HG03521 (cell line): ENCODE measurements at regions not wholly inside any gene's neighbourhood (a gene's known extent, or its start where the extent isn't known, plus 50 kb on each side); places are given as distances from the start of the nearest gene placed in this dataset.

ENCODE experiments used
- ATAC-seq: cut with Tn5 transposase; IDR thresholded peaks from one replicate; pipeline ENCODE4 v1.9.1; 2021; ENCODE audit warnings: mild to moderate bottlenecking, moderate library complexity; ENCODE audit not compliant: unreplicated experiment

GRCh38 chr9:16328349-16328748 lies 542.1 kb downstream of the BNC2 start:
- ATAC-seq = no peak

DNA sequence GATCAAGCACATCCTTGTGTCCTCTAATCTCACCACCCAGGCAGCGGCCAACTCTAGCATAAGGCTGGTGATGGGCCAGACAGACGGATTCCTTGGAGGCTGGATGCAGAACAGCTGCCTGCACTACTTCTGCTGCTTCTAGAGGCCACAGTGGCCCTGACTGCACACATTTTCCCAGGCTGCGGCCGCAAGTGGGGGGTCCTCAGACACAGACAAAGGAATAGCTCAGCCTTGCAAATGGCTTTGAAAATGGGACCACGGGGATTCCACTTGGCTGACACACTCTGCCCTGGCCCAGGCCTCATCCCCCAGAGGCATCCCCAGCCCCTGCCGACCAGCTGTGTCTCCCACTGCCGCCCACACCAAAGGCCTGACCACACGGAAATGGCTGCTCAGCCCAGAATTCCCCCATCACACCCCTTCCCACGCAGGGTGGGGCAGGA lies 540.8 kb downstream of the BNC2 start:
- ATAC-seq = no peak

DNA sequence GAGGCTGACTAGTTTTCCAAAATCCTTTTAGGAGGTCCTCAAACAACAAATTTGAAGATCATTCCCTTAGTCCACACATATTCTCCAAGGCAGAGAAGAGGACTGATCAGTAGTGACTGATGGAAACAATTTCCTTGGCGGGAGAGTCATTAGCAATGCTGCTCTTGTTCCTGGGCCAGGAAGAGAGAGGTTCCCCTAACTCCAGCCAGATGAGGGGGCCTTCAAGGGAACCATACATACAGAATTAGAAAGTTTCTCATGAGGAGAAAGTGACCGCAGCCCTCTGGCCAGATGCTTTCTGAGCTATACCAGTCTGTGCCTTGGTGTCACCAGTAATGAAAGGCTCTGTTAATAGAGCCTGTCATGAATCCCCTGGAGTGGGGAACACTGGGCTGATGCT lies 539.4 kb downstream of the BNC2 start:
- no peak for ATAC-seq

DNA sequence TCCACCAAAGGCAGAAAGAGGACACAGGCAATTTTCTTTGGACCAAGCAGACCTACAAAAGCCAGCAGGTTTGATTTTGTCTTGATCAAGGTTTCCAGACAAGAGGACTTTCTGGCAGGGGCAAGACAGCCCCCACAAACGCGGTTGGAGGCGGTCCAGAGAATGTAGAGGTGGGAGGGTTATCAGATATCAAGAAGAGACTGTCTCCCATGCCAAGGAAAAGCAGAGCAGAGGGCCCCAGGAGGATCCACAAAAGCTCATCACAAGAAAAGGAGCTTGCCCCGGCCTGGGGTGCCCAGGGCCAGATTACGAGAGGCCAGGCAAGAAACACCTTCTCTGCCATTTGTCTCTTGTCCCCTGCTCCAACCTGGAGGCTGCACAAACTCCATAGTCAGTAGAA lies 538.9 kb downstream of the BNC2 start:
- no peak for ATAC-seq

- no peak for ATAC-seq
Measured at GRCh38 chr9:16333691-16334090, 536.8 kb downstream of the BNC2 start.

DNA sequence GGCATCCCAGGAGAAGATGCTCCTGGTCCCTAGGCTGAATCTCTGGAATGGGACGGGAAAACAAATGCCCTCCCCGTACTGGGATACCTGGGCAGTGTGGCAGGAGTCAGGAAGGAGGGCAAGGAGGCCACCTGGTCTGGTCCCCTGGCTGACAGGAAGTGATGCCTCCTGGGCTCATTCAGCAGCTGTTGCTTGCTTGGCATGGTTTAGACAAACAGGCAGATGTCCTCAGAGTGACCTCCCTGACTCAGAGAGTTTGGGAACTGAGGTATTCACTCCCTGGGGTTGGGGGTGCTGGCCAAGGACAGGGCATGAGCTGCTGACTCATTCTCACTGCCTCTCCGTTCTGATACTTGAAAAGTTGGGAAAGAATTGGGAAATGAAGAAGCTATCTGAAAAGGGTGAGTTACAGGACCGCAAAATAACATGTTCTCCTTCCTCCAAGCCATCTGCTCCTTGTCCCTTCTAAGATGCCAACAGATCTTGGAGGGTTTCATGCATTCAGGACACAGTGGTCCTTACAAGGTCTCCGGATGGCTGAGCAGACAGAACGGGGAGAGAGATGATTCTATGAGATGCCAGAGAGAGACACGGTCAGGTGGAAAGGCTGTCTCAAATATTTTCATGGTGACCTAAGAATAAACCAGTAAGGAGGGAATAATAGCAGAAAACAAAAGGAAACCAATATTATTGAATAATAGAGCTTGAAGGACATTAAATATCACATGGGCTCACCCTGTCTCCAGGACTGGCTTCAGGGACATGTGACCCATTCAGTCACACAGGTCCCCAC lies 534.5 kb downstream of the BNC2 start:
- no peak for ATAC-seq

DNA sequence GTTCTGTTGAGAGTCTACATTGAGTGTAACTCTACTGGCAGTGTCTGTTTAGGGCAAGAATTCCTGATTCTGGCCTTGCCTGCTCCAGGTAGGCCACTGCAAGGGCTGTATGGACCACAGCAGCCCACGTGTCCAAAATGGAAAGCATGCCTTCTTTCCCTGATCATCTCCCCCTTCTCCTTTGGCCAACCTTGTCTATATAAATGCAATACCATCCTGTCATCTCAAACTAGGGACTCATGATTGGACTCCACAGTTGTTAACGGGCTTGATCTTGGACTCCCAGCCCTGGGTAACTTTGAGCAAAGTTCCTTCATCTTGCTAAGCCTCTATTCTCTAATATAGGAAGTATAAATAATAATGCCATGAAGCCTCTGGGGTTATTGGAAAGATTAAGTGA lies 533.6 kb downstream of the BNC2 start:
- no peak for ATAC-seq

DNA sequence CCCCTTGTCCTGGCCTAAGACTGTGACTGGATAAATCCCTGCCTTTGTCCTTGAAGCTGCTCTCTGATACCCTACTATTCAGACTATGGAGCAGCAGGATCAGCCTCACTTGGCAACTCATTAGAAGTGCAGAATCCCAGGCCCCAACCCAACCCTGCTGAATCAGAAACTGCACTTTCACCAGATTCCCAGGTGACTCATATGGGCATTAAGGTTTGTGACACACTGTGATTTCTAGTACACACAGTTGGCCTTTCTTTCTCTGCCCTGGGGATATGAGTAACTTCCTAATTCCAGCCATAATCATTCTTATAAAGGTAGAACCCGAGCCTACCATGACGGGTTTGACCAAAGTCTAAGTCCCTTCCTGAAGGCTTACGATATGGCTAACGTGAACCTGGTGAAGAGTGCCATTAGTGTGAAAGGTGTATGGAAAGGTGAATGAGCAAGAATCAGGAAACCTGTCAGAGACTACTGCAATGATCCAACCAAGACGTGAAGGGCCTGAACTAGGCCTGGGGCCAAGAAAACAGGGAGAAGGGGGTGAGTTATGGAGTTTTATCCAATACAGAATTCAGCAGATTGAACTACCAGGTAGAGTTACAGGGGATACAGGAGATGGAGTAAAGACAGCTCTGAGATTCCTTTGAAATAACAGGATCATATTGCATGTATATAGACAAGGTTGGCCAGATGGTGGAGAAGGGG lies 533.0 kb downstream of the BNC2 start:
- ATAC-seq = no peak

GRCh38 chr9:16341177-16341576 lies 529.3 kb downstream of the BNC2 start:
- ATAC-seq = no peak

- no peak for ATAC-seq
Measured at GRCh38 chr9:16342246-16343020, 528.0 kb downstream of the BNC2 start.

DNA sequence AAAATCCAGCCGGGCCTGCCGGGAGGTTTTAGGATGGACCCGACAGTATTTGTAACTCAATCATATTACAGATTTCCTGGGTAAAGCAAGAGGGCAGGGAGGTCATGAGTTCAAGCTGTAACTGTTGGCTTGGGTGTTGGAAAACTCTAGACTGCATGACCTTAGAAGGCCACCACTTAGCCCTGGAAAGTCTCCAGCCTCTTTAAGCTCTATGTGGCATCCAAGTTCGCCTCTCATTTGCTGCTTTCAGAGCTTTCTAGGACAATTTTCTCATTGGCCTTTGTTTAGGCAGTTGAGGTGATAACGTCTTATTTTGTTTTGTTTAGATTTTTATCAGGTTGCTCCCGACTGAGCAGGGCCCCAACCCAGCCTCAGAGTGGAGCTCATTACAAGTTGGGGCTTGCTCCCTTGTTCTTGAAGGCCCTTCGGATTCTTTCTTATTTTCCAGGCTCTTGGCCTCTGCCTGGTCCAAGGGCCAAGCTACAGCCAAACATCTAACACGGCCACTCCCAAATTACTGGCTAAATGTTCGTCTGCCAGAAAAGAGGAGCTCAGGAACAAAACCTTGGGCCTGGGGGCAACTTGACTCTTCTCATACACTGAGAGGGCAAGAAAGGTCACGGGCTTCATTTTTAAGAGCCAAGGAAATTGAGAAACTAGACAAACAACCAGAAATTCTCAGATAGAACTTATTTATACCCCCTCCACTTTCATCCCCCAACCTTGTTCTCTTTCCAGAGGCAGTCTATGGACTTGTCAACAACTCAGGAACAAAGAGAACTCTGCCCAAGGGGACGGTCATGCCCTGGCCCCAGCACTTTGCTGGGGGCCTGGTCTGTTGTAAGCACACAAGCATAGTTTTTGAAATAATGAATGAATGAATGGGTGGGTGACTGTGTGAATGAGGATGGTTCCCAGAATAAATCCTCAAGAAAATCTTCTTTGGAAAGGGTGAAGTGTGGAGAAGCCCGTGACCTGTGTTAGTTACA lies 526.9 kb downstream of the BNC2 start:
- no peak for ATAC-seq

DNA sequence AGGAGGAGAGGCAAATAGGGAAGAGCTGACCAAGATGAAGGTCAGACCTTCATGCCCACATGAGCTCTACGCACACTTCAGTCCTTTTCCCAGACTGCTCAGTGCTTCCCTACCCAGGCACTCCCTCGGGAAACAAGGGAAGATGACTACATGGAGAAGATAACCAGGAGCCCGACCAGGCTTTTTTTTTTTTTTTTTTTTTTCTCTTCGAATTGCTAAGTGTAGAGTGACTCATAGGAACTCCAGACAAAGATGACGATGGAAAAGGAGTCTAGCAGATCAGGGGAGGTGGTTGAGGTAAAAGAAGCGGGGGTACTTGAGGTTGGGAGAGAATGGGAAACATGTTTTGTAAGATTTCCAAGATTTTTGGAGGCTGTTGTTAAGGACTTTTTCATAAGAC lies 526.1 kb downstream of the BNC2 start:
- no peak for ATAC-seq

DNA sequence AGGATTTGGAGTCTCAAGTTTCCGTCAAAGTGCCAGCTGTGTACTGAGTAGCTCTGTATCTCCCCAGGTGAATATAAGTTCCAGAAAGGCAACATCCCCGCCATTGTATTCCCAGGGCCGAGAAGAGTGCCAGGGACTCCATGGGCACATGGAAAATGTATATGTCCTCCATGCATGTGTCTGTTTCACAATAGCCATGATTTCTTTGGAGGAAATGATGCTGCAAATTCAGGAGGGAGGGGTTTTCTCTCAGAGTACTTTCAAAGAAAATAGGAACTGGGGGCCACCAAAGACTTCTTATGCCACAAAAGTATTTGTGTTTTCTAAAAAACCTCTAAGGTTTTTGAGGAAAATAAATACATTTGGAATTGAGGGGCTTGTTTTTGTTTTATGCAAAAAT lies 524.6 kb downstream of the BNC2 start:
- ATAC-seq = no peak

GRCh38 chr9:16347886-16348285 lies 522.6 kb downstream of the BNC2 start:
- no peak for ATAC-seq

GRCh38 chr9:16348531-16348930 lies 521.9 kb downstream of the BNC2 start:
- no peak for ATAC-seq

- ATAC-seq = no peak
Measured at GRCh38 chr9:16352251-16352650, 518.2 kb downstream of the BNC2 start.

- no peak for ATAC-seq
Measured at GRCh38 chr9:16352791-16353401, 517.6 kb downstream of the BNC2 start.

DNA sequence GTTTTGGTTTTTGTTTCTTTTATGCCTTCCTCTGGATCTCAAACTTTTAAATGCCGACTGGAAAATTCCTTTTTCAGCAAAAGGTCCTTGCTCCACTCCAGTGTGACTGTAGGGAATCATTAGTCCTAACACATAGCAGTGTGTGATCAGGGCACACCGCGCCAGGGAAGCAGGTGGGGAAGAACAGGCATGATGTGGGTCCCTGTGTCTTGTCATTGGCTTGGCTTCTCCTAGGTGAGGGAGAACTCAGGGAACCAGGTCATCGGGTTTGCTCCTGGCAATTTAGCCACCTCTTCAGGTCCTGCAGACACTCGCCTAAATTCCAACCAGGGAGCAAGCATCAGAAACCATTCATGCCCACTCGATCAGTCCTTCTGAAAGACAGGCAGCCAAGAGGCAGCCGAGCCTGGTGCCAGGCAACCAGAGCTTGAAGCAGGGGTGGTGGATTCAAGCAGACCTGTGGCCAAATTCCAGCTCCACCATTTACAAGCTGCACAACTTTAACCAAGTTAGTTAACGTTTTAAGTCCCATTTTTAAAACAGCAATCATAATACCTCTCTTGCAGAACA lies 514.2 kb downstream of the BNC2 start:
- ATAC-seq = no peak

- no peak for ATAC-seq
Measured at GRCh38 chr9:16357828-16358227, 512.6 kb downstream of the BNC2 start.

DNA sequence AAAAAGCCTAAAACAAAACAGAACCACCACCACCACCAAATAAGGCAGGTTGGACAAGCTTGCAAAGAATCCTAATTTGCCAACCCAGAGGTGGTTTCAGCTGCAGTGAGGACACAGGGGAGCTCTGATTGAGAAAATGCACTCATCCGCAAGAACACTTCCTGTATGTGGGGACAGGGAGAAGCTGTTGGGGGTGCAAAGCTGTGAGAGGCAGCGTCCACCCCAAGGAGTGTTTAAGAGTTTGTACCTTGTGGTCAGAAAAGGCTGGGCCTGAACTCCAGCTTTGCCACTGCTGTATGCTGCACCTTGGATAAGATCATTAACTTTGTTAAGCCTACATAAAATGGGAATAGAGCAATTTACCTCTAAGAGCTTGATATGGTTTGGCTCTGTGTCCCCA lies 511.7 kb downstream of the BNC2 start:
- ATAC-seq = no peak
